ENCODE measurements at regions not wholly inside any gene's neighbourhood (a gene's known extent, or its start where the extent isn't known, plus 50 kb on each side); places are given as distances from the start of the nearest gene placed in this dataset.
"Not testable (repeated sequence)": the region's sequence is repeated elsewhere in the genome, so short reads cannot be mapped to it uniquely, and the experiment has no call there.

DNA sequence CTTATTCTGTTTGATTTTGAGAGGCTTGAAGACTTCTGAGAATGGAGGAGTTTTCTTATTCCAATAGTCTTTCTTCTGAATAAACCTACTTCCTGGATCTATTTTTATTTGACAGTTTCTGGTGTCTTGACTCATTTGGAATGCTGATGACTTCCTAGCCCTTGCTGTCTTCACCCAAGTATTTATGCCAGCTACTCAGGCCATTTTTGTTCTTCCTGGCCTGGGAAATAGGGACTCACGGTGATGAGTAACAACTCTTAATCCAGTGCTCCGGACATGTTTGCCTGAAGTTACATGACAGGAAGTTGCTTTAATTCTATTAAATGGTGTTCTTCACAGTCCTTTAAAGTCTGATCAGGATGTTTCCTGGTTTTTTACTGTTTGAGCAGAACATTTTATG is 272.1 kb upstream of the EYS start:
- Mint-ChIP-seq H3K4me3 (no peak overlapping the region), H3K27ac (no peak overlapping the region), H3K9me3 (peaks cover 22% of the 10 kb centered on the region), H3K4me1 (no peaks in the 10 kb centered on the region), H3K36me3 (ENCODE audit: low read depth) (no peaks in the 10 kb centered on the region), H3K27me3 (ENCODE audit: low read depth) (no peaks in the 10 kb centered on the region)
- TF ChIP-seq, protein P1, sequence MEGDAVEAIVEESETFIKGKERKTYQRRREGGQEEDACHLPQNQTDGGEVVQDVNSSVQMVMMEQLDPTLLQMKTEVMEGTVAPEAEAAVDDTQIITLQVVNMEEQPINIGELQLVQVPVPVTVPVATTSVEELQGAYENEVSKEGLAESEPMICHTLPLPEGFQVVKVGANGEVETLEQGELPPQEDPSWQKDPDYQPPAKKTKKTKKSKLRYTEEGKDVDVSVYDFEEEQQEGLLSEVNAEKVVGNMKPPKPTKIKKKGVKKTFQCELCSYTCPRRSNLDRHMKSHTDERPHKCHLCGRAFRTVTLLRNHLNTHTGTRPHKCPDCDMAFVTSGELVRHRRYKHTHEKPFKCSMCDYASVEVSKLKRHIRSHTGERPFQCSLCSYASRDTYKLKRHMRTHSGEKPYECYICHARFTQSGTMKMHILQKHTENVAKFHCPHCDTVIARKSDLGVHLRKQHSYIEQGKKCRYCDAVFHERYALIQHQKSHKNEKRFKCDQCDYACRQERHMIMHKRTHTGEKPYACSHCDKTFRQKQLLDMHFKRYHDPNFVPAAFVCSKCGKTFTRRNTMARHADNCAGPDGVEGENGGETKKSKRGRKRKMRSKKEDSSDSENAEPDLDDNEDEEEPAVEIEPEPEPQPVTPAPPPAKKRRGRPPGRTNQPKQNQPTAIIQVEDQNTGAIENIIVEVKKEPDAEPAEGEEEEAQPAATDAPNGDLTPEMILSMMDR (IDR thresholded peaks at IDR 0.05; ENCODE audit: unreplicated experiment in 3 of 3) = no peak

DNA sequence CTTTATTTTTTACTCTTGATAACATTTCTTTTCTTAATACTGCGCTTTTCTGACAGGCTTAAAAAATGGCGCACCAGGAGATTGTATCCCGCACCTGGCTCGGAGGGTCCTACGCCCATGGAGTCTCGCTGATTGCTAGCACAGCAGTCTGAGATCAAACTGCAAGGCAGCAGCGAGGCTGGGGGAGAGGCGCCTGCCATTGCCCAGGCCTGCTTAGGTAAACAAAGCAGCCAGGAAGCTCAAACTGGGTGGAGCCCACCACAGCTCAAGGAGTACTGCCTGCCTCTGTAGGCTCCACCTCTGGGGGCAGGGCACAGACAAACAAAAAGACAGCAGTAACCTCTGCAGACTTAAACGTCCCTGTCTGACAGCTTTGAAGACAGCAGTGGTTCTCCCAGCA is 264.2 kb upstream of the EYS start:
- not testable (repeated sequence) for H3K4me1 Mint-ChIP-seq; H3K27me3 Mint-ChIP-seq (ENCODE audit: low read depth); H3K27ac Mint-ChIP-seq; H3K4me3 Mint-ChIP-seq; H3K9me3 Mint-ChIP-seq; H3K36me3 Mint-ChIP-seq (ENCODE audit: low read depth)

- Mint-ChIP-seq H3K4me3 (no peak overlapping the region), H3K36me3 (ENCODE audit: low read depth) (no peaks in the 10 kb centered on the region), H3K27me3 (ENCODE audit: low read depth) (no peaks in the 10 kb centered on the region), H3K27ac (no peak overlapping the region), H3K4me1 (no peaks in the 10 kb centered on the region), H3K9me3 (no peaks in the 10 kb centered on the region)
- TF ChIP-seq, protein P1 (IDR thresholded peaks at IDR 0.05; ENCODE audit: unreplicated experiment in 3 of 3) = no peak
Measured at GRCh38 chr6:65964261-65964660, 257.2 kb upstream of the EYS start.

GRCh38 chr6:65955034-65955433 is 248.0 kb upstream of the EYS start:
- H3K4me3 Mint-ChIP-seq = no peak overlapping the region
- no peaks in the 10 kb centered on the region for H3K36me3 Mint-ChIP-seq (ENCODE audit: low read depth)
- no peaks in the 10 kb centered on the region for H3K27me3 Mint-ChIP-seq (ENCODE audit: low read depth)
- H3K4me1 Mint-ChIP-seq = no peaks in the 10 kb centered on the region
- TF ChIP-seq, protein P1 (IDR thresholded peaks at IDR 0.05; ENCODE audit: unreplicated experiment in 3 of 3) = no peak
- H3K27ac Mint-ChIP-seq = no peak overlapping the region
- no peaks in the 10 kb centered on the region for H3K9me3 Mint-ChIP-seq

DNA sequence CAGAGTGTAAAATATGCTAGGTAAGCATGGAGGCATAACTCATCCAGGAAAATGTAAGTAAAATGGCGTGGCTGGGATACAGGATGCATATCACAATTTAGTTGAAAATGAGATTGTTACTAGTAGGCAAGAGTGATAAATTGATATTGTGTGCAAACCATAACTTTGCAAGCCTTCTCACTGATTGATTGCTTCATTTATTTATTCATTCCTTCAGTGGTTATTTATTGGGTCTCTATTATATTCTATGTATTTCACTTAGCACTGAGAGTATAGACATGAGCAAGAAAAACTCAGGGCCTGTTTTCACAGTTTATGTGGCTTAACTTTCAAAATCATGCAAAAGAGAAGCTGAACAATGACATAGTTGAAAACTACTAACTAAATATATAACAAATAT is 241.0 kb upstream of the EYS start:
- H3K9me3 Mint-ChIP-seq = no peaks in the 10 kb centered on the region
- H3K4me3 Mint-ChIP-seq = no peak overlapping the region
- TF ChIP-seq, protein P1 (IDR thresholded peaks at IDR 0.05; ENCODE audit: unreplicated experiment in 3 of 3) = no peak
- H3K27ac Mint-ChIP-seq = no peak overlapping the region
- H3K27me3 Mint-ChIP-seq (ENCODE audit: low read depth) = no peaks in the 10 kb centered on the region
- no peaks in the 10 kb centered on the region for H3K36me3 Mint-ChIP-seq (ENCODE audit: low read depth)
- H3K4me1 Mint-ChIP-seq = peaks cover 4% of the 10 kb centered on the region

DNA sequence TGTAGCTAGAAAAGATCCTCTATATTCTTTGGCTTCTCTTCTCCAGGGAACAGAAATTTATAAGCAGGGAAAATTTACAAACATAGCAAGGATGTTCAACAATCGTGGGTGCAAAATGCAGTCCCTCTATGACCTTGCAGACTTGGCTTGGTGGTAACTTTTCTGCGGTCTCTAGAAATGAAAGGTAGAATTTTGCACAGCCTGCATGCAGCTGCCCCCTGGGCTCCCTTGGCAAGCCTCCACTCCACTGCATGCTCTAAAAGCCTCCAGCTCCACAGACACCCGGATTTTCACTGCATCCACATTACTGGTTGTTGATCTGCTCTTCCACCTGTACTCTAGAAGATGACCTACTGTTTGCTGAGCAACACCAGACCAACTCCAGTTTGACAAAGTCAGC is 236.5 kb upstream of the EYS start:
- Mint-ChIP-seq H3K27me3 (ENCODE audit: low read depth) (no peaks in the 10 kb centered on the region), H3K27ac (peak overlapping the region in 2 of 3 experiments; percentile 10 to 80), H3K4me3 (no peak overlapping the region), H3K4me1 (peaks cover 9% of the 10 kb centered on the region), H3K9me3 (no peaks in the 10 kb centered on the region), H3K36me3 (ENCODE audit: low read depth) (no peaks in the 10 kb centered on the region)
- TF ChIP-seq, protein P1 (IDR thresholded peaks at IDR 0.05; ENCODE audit: unreplicated experiment in 3 of 3) = no peak

Data from nephron (organoid).